H1 (cell line): ENCODE measurements at regions not wholly inside any gene's neighbourhood (a gene's known extent, or its start where the extent isn't known, plus 50 kb on each side); places are given as distances from the start of the nearest gene placed in this dataset.

ENCODE experiments used
- CBX5 ChIP-seq: fragments of 300-800, 300-1000 bp; sonication (generic); IDR thresholded peaks from 2 replicates; pipeline ENCODE4 v1.7.1; 2016; ENCODE audit warnings: antibody characterized with exemption, low read length, low read depth
- GABPA ChIP-seq: IDR thresholded peaks from 2 replicates; pipeline ENCODE4 v1.6.1; 2011; ENCODE audit warnings: mild to moderate bottlenecking, low read length, moderate library complexity, borderline replicate concordance; ENCODE audit not compliant: insufficient read depth
- HDAC2 ChIP-seq, 2 experiments: fragments of 300-600 bp in 1 of 2; sonication (generic) in 1 of 2; IDR thresholded peaks; 2 replicates each; pipeline ENCODE4 v1.6.1; 2011 to 2012; ENCODE audit warnings: low read depth in 2 of 2, low read length in 2 of 2, mild to moderate bottlenecking in 2 of 2, moderate library complexity in 2 of 2, borderline replicate concordance in 1 of 2, inconsistent platforms in 1 of 2
- JUN ChIP-seq: IDR thresholded peaks from 2 replicates; pipeline ENCODE4 v1.6.1; 2011; ENCODE audit warnings: low read depth, mild to moderate bottlenecking, improper control_type of control experiment, low read length
- NRF1 ChIP-seq: IDR thresholded peaks from 2 replicates; pipeline ENCODE4 v1.6.1; 2011; ENCODE audit warnings: mild to moderate bottlenecking, low read depth, low read length, improper control_type of control experiment
- POLR2A ChIP-seq, 2 experiments: IDR thresholded peaks; 1 replicate in 1 of 2; 2 replicates in 1 of 2; pipeline ENCODE4 v1.6.1; 2011; ENCODE audit warnings: low read depth in 2 of 2, low read length in 2 of 2, mild to moderate bottlenecking in 2 of 2; ENCODE audit errors: control extremely low read depth in 1 of 2
- RXRA ChIP-seq: IDR thresholded peaks from 2 replicates; pipeline ENCODE4 v1.6.1; 2011; ENCODE audit warnings: low read depth, mild to moderate bottlenecking, low read length, moderate library complexity; ENCODE audit not compliant: insufficient read depth
- SRF ChIP-seq: IDR thresholded peaks from 2 replicates; pipeline ENCODE4 v1.6.1; 2011; ENCODE audit warnings: mild to moderate bottlenecking, low read depth, low read length, moderate library complexity
- TAF1 ChIP-seq: IDR thresholded peaks from 2 replicates; pipeline ENCODE4 v1.6.1; 2011; ENCODE audit warnings: mild to moderate bottlenecking, low read depth, low read length
- YY1 ChIP-seq: IDR thresholded peaks from 2 replicates; pipeline ENCODE4 v1.6.1; 2011; ENCODE audit warnings: low read depth, mild to moderate bottlenecking, low read length
- TF ChIP-seq, protein P1 (sequence below), 3 experiments: IDR thresholded peaks; 1 replicate in 2 of 3; 2 replicates in 1 of 3; pipeline versions ENCODE4 v1.5.1 to v1.6.1; 2011; ENCODE audit warnings: low read length in 3 of 3, mild to moderate bottlenecking in 3 of 3, inconsistent platforms in 2 of 3, low read depth in 1 of 3, moderate library complexity in 1 of 3; ENCODE audit not compliant: insufficient read depth in 1 of 3; ENCODE audit errors: control extremely low read depth in 1 of 3

DNA sequence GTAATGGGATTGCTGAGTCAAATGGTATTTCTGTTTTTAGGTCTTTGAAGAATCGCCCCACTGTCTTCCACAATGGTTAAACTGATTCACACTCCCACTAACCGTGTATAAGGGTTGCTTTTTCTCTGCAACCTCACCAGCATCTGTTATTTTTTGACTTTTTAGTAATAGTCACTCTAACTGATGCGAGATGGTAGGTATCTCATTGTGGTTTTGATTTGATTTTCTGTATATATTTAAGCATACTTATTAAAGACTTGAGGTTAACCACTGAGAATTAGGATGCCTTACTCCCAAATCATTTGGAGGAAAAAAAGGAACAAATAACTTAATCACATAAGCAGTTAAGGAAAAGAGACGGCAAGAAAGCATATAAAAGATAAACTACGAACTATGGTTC, 181.6 kb upstream of the FST start:
- TF ChIP-seq YY1 (no peak), TAF1 (no peak), JUN (no peak), POLR2A (IDR thresholded peaks at IDR 0.05; ENCODE audit: control extremely low read depth in 1 of 2, low read depth in 2 of 2, low read length in 2 of 2) (no peak), SRF (no peak), NRF1 (no peak), RXRA (no peak), HDAC2 (IDR thresholded peaks at IDR 0.05; ENCODE audit: borderline replicate concordance in 1 of 2, low read depth in 2 of 2, low read length in 2 of 2) (no peak), GABPA (no peak), CBX5 (no peak)
- TF ChIP-seq, protein P1, sequence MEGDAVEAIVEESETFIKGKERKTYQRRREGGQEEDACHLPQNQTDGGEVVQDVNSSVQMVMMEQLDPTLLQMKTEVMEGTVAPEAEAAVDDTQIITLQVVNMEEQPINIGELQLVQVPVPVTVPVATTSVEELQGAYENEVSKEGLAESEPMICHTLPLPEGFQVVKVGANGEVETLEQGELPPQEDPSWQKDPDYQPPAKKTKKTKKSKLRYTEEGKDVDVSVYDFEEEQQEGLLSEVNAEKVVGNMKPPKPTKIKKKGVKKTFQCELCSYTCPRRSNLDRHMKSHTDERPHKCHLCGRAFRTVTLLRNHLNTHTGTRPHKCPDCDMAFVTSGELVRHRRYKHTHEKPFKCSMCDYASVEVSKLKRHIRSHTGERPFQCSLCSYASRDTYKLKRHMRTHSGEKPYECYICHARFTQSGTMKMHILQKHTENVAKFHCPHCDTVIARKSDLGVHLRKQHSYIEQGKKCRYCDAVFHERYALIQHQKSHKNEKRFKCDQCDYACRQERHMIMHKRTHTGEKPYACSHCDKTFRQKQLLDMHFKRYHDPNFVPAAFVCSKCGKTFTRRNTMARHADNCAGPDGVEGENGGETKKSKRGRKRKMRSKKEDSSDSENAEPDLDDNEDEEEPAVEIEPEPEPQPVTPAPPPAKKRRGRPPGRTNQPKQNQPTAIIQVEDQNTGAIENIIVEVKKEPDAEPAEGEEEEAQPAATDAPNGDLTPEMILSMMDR (IDR thresholded peaks at IDR 0.05; ENCODE audit: control extremely low read depth in 1 of 3, insufficient read depth in 1 of 3, low read depth in 1 of 3, low read length in 3 of 3) = no peak
